Pancreas (tissue), 10 donors: ENCODE measurements at regions not wholly inside any gene's neighbourhood (a gene's known extent, or its start where the extent isn't known, plus 50 kb on each side); places are given as distances from the start of the nearest gene placed in this dataset.
A peak's percentile ranks its signal among the peaks of the same experiment; 100 is the strongest.

Experiments
- ATAC-seq, 4 donors: fragments of 200-7000 bp; cut with Tn5 transposase; one replicate each; pipeline versions ENCODE4 v1.8.0 to v1.9.1; 2020; ENCODE audit warnings: mild to moderate bottlenecking in 4 of 4, moderate library complexity in 4 of 4
- DNase-seq, 6 donors: peaks; one replicate each; pipeline ENCODE4 v3.0.0-alpha.2; 2020
- FAIRE-seq: peaks from 2 replicates; lab custom pipeline; 2012; peaks lifted over from hg19 to GRCh38; lab: Jason Lieb, UNC
- H3K27ac ChIP-seq, 4 donors: fragments of 200-600 bp; sonication (generic); 1 replicate in 3 of 4; 2 replicates in 1 of 4; pipeline versions ENCODE4 v1.5.0 to v1.8.0; 2020
- H3K27me3 ChIP-seq, 4 donors: fragments of 200-600 bp; one replicate each; pipeline ENCODE4 v1.8.0; 2021
- H3K36me3 ChIP-seq, 3 donors: fragments of 200-600 bp; sonication (generic) in 1 of 3; one replicate each; pipeline versions ENCODE4 v1.5.0 to v1.8.0; 2020 to 2021
- H3K4me1 ChIP-seq, 3 donors: fragments of 200-600 bp; one replicate each; pipeline ENCODE4 v1.8.0; 2021
- H3K4me3 ChIP-seq, 4 donors: fragments of 200-600 bp; sonication (generic) in 2 of 4; one replicate each; pipeline versions ENCODE4 v1.5.0 to v1.8.0; 2020 to 2021
- H3K9me3 ChIP-seq, 4 donors: fragments of 200-600 bp; one replicate each; pipeline ENCODE4 v1.8.0; 2021
- CTCF ChIP-seq, 4 donors: fragments of 200-600 bp; sonication (generic) in 3 of 4; IDR thresholded peaks; one replicate each; pipeline versions ENCODE4 v1.5.0 to v1.8.0; 2021; ENCODE audit warnings: antibody characterized with exemption in 4 of 4
- WGBS, 2 donors: extraction: QIAGEN DNeasy Blood & Tissue Kit; methylation state at CpG; one replicate each; pipeline ENCODE4 v1.1.7; 2013; 5-methylcytosine and 5-hydroxymethylcytosine counted together
- intact Hi-C, 3 donors: fragments of 100-400 bp; cut with DNase I; formaldehyde crosslinking; loops; one replicate each; pipeline versions ENCODE4 v1.11.1 to v1.14.2; 2022
- donor health status: healthy with polysubstance abuse.
- donor health status: DM: no; HTN: no; CAD: no; lungs with moderate emphysema.
- donor health status: DM: no; HTN: no; CAD: no.
- donor health status: control.
- donor health status: control.
- donor health status: Bipolar disorder and iron deficiency.
- donor health status: DM: yes; HTN: yes; CAD: no.
- donor health status: DM: no; HTN: no; CAD: no.
- donor health status: DM: no; HTN: no; CAD: no.
- donor health status: DM: yes; HTN: yes; CAD: no.

GRCh38 chr22:27152883-27153282 lies 495.5 kb downstream of the MIAT start:
- intact Hi-C loops, result no loop called here
- no peak overlapping the region for H3K4me3 ChIP-seq

GRCh38 chr22:27153386-27153785 lies 496.0 kb downstream of the MIAT start:
- FAIRE-seq, result no peak
- ATAC-seq, result no peak
- Histone ChIP-seq H3K4me3 (no peak overlapping the region), H3K4me1 (peaks cover 0 to 6% (median 0%) of the 10 kb centered on the region in 3 donors), H3K9me3 (no peaks in the 10 kb centered on the region), H3K36me3 (no peaks in the 10 kb centered on the region), H3K27me3 (no peaks in the 10 kb centered on the region), H3K27ac (no peak overlapping the region)
- DNase-seq, result no peak
- WGBS, 2 donors, result 90 to 97% methylated on average over 4 of the region's 4 CpGs
- TF ChIP-seq CTCF (IDR thresholded peaks at IDR 0.05), result no peak
- intact Hi-C loops, result no loop called here

More at GRCh38 chr22:27152883-27153282, 495.5 kb downstream of the MIAT start:
- TF ChIP-seq CTCF (IDR thresholded peaks at IDR 0.05), result no peak
- 61 to 67% methylated on average over 2 of the region's 2 CpGs for WGBS, 2 donors
- no peak overlapping the region for H3K27ac ChIP-seq
- peaks cover 0 to 11% (median 0%) of the 10 kb centered on the region in 3 donors for H3K4me1 ChIP-seq
- no peaks in the 10 kb centered on the region for H3K9me3 ChIP-seq
- DNase-seq (no peak), ATAC-seq (no peak), FAIRE-seq (no peak)
- H3K27me3 ChIP-seq, result no peaks in the 10 kb centered on the region
- no peaks in the 10 kb centered on the region for H3K36me3 ChIP-seq

GRCh38 chr22:27154717-27155116 lies 497.3 kb downstream of the MIAT start:
- intact Hi-C loops, result no loop called here
- Histone ChIP-seq H3K27ac (no peak overlapping the region), H3K9me3 (no peaks in the 10 kb centered on the region), H3K4me1 (peaks cover 0 to 5% (median 0%) of the 10 kb centered on the region in 3 donors), H3K4me3 (no peak overlapping the region), H3K27me3 (no peaks in the 10 kb centered on the region), H3K36me3 (no peaks in the 10 kb centered on the region)
- DNase-seq, result peak in 5 of 6 donors; percentile 13 to 68 (median 37)
- no peak for TF ChIP-seq CTCF (IDR thresholded peaks at IDR 0.05)
- 23 to 36% methylated on average over 12 of the region's 12 CpGs for WGBS, 2 donors
- ATAC-seq, result peak; percentile 51 to 90 (median 70)
- FAIRE-seq, result no peak

GRCh38 chr22:27156821-27157489 lies 499.6 kb downstream of the MIAT start:
- Histone ChIP-seq H3K9me3 (no peaks in the 10 kb centered on the region), H3K4me1 (peaks cover 0 to 5% (median 0%) of the 10 kb centered on the region in 3 donors), H3K27ac (no peak overlapping the region), H3K27me3 (no peaks in the 10 kb centered on the region), H3K36me3 (no peaks in the 10 kb centered on the region), H3K4me3 (no peak overlapping the region)
- DNase-seq (no peak), ATAC-seq (no peak), FAIRE-seq (no peak)
- intact Hi-C loops, result no loop called here
- 88 to 92% methylated on average over 8 of the region's 8 CpGs for WGBS, 2 donors
- TF ChIP-seq CTCF (IDR thresholded peaks at IDR 0.05), result no peak

GRCh38 chr22:27157666-27158370 lies 500.4 kb downstream of the MIAT start:
- no peak for FAIRE-seq
- no peak for DNase-seq

More at GRCh38 chr22:27157666-27158370, 500.4 kb downstream of the MIAT start:
- Histone ChIP-seq H3K9me3 (no peaks in the 10 kb centered on the region), H3K4me1 (peaks cover 0 to 5% (median 0%) of the 10 kb centered on the region in 3 donors), H3K27me3 (no peaks in the 10 kb centered on the region), H3K27ac (no peak overlapping the region), H3K36me3 (no peaks in the 10 kb centered on the region), H3K4me3 (no peak overlapping the region)
- intact Hi-C loops, result no loop called here
- no peak for ATAC-seq
- no peak for TF ChIP-seq CTCF (IDR thresholded peaks at IDR 0.05)
- WGBS, 2 donors, result 72 to 75% methylated on average over 13 of the region's 13 CpGs
